ENCODE measurements at regions not wholly inside any gene's neighbourhood (a gene's known extent, or its start where the extent isn't known, plus 50 kb on each side); places are given as distances from the start of the nearest gene placed in this dataset.
"Not testable (repeated sequence)": the region's sequence is repeated elsewhere in the genome, so short reads cannot be mapped to it uniquely, and the experiment has no call there.

DNA sequence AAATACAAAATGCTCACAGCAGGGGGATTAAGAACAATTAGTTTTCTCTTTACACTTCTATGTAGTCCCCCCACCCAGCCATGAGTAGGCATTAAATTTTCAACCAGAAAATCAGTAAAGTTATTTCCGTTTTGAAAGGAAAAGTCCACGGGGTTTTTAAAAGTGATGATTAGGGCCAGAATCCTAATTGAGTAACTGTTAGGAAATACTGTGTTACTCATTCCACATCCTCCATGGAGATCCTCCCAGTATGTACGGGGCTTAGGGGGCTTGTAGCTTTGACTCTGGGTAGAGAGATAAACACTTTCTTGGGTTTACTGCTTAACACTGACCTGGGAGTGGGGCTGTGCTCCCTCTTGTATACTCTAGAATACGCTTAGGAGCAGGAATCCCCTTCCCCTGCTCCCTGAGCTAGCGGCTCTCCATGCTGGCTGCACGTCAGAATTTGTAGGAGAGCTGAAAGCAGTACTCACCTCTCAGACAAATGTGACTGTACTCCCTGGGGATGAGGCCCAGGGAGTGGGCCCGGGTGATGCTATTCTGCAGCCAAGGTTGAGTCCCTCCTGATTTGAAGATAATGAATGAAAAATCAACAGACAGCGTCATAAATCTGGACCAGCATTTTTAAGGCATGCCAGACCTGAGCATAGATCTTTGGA lies 100.5 kb downstream of the SLC4A3 start:
- no peak for DNase-seq

DNA sequence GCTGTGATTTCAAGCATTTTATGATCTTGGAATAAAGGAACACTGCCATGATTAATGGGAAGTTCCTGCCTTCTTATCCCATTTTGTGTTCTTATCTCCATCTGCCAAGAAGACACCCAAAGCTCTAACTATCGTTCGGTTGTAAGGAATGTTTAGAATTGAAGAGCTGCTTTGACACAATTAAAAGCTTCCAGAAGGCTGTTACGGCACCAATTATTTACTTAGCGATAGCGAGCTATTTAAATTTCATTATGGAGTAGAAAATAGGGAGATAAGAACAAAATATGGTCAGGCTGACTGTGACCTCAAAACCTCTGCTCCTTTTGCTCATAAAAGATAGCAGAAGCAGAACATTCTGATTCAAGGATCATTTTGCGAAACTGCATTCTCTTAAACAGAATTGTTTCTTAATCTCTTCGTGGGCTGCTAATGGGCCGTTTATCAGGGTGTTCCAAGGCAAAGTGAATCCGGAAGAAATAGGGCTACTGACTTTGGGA lies 101.6 kb downstream of the SLC4A3 start:
- no peak for DNase-seq

DNA sequence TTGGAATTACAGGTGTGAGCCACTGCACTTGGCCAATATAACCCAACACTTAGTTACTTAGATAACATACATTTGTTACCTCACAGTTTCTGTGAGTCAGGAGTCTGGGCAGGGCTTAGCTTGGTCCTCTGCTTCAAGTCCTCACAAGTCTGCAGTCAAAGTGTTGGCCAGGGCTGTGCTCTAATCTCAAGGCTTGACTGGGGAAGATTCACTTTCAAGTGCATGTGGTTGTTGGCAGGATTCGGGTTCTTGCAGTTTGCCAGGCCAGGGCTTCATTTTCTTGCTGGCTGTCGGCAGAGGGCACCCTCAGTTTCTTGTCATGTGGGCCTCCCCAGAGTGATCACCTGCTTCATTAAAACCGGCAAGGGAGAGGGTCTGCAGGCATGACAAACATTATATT lies 103.7 kb downstream of the SLC4A3 start:
- DNase-seq, result no peak

DNA sequence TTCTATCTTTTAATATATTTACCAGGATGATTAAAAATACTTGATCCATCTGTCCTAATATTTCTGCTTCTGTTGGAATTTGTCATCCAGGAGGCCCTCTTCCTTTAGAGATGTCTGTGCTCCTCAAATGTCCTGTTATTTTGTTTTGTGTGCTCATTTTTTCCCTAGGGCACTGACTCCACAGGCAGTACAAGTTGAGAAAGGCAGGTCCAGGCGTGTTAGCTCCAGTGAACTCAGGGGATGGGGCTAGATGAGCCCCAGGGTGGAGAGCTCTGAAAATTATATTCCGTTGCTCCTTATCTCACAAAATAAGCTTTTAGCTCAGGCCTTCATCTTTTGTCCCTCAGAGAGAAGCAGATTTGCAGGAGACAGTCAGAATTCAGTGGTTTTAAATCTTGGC lies 105.7 kb downstream of the SLC4A3 start:
- no peak for DNase-seq

DNA sequence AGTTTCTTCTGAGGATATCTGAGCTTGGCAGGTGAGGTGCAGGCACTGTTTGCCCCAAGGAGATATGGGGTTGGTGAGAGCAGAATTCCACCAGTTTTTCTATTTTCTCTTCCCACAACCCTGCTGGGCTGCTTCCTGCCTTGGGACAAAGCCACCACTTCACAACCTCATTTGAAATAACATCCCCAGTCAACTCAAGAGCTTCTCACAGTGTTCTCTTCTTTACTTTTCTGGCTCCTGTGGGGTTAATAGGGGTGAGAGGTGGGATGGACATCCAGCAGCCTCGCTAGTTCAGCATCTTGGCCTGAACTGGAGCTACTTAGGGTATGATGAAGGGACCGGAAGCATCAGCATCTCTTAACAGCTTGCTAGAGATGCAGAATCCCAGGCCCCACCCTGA lies 106.3 kb downstream of the SLC4A3 start:
- DNase-seq, result no peak

DNA sequence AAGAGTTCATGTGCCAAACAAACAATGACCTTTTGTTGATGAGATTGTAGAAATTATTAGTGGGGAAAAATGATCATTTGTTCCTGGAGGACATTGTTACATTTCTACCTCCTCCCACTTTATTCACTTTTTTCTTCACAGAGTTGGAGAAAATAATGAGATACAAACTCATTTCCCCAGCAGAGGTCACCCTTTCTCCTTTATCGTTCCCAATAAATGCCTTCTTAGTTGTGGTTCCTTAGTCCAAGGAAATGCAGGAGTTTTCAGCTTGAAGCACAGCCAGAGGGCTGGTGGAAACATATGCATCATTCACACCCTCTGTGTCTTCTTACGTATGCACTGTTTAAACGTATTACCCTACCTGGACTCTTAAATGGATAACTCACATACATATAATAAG lies 108.8 kb downstream of the SLC4A3 start:
- DNase-seq, result peak; percentile 13

DNA sequence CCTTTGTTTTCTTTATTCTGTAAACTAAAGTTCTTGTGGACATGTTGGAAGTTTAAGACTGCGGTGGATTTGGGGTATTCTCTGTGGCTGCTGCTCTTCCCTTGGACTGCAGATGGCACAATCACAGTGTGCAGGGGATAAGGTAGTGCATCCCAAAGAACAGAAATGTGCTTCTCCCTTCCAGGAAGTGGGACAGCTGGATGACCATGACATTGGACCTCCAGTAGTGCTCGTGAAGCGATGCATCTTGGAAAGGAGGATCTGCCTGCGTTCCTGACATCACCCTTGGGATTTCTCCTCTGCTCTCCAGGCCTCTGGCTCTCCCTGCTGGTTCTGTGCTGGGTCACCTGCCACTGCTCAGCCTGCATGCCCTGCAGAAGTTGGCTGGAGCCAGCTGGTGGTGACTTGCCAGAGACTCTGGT lies 109.9 kb downstream of the SLC4A3 start:
- DNase-seq, result no peak

DNA sequence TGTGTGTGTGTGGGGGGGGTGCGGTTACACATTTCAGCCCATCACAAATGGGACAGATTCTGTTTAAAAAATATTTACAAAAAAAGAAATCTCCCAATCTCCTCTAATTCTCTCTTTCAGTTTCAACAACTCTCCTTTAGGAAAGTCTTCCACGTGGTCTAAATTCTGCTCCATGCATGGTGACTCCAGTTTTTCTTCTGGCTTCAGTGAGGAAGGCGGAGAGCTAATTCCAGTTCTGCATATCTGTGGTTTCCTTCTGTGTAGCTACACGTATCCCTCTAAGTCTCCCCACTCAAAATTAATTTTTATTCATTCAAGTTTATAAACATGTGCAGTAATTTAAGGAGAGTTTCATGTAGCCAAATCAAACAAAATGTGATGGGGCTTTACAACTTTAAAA lies 111.6 kb downstream of the SLC4A3 start:
- no peak for DNase-seq

DNA sequence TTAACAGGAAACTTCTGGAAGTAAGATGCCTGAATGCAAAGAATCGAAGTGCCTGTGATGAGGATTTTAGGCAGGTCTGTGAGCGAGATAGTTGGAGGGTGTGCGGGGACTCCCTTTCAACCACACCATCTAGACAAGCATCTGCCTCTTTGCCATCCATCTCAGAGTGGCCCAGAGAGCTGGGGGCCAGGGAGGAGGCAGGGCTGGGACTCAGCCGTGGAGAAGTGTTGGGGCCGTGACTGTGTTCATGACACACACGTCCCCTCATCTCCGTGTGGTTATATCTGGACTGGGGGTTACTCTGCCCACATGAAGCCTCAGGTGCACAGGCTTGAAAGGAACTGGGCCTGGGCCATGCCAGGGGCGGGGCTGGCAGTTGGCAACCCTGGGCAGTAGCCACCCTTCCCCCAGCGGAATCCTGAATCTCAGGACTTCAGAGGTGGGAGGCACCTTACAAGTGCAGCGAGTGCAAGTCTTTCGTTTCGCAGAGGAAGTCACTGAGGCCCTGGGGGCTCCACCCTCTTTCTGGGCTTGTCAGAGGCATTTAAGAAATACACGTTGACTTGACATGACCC lies 112.5 kb downstream of the SLC4A3 start:
- DNase-seq, result no peak

DNA sequence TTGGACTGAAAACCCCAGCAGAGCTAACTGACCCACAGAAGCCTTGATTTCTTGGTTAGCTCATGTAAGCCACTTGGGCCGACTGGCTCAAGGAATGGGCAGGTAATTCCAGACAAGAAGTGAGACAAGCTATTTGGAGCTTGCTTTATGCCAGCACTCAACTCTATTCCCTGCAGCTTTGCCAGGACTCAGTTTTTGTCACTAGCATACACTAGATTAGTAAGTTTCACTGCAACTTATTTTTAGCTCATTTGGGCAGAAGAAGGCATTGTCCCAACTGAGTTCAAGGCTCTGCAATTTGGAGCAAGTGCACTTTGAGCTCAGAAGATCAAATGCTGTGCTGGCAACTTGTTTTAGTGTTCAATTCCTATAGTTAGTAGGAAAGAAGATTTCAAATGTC lies 116.1 kb downstream of the SLC4A3 start:
- no peak for DNase-seq

DNA sequence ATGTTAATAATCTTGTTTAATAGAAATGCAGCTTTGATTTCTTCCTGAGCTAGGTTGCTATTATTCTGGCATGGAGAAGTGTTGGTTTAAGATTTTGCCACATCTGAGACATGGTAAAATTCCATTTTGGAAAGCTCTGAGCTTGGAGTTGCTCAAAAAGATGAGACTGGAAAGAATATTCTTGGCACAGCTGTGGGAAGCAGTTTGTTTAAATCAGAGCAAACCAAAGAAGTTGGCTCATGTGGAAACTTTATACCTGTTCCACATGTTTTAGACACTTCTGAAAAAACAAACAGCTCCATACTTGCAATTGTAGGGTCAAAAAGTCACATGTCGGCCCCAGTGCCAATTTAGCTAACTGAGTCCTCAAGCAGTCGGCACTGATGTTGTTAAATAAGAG lies 116.6 kb downstream of the SLC4A3 start:
- DNase-seq, result no peak

DNA sequence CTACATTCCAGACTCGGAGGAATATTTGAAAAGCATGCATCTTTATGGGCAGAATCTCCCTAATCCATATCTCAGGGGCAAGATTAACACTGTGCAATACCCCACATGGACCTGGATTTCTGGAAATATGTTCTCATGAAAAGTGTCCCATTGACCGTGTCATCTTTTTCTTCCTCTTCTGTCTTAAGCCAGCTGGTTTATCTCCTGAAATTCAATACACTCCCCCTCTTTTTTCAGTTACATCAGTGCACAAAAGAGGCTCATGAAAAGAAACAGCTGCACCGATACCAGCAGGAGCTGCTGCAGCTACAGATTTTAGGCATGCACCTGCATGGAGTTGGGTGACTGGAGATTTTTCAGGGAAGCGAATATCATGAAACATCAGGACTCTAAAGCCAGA lies 117.2 kb downstream of the SLC4A3 start:
- DNase-seq, result no peak

DNA sequence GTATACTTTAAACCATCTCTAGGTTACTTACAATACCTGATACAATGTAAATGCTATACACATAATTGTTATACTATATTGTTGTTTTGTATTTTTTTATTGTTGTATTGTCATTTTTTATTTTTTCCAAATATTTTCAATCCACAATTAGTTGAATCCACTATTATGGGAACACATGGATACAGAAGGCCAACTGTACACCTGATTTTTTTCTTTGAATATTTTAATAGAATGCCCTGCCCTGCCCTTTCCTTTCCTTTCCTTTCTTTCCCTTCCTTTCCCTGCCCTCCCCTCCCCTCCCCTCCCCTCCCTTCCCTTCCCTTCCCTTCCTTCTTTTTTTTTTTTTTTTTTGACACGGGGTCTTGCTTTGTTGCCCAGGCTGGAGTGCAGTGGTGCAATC lies 120.2 kb downstream of the SLC4A3 start:
- no peak for DNase-seq

DNA sequence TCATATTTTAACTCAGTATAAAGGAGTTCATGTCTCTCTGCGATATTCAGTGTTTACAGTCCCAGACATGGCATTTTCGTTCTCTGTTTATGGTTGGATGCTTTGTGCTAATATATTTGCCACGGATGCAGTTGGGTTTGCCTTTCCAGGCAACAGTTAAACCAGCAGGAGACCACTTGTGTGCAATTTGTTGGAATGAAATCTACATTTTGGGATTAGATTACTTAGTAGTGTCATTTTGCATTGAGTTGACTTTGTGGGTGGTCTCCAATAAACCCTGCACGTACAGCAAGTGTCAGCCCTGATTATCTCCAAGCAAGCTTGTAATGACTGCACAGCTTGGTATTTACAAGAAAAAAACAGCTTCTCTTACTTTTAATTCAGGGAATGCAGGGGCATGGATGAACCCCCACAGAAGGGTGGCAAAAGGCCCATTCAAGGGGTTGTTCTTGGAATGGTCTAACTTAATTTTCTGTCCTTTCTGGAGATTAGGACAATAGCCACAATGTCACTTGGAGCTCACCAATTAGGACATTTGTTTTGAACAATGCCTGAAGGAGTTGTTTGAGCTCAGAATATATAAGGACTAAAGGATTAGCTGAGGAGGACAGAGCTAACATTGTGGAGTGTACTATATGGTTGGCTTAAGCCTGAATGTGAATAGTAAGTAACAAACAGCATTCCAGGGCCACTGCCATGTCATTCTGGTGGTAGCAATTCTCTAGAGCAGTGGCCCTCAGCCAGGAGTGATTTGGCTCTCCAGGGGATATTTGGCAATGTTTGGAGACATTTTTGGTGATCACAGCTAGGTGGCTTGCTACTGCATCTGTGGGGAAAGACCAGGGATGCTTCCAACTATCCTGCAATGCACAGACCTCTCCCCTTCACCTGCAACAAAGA lies 121.5 kb downstream of the SLC4A3 start:
- DNase-seq, result no peak

DNA sequence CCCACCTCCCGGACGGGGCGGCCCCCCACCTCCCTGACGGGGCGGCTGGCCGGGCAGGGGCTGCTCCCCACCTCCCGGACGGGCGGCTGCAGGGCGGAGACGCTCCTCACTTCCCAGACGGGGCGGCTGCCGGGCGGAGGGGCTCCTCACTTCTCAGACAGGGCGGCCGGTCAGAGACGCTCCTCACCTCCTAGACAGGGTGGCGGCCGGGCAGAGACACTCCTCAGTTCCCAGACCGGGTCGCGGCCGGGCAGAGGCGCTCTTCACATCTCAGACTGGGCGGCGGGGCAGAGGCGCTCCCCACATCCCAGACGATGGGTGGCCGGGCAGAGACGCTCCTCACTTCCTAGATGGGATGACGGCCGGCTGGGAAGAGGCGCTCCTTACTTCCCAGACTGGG lies 123.7 kb downstream of the SLC4A3 start:
- DNase-seq, result not testable (repeated sequence)

DNA sequence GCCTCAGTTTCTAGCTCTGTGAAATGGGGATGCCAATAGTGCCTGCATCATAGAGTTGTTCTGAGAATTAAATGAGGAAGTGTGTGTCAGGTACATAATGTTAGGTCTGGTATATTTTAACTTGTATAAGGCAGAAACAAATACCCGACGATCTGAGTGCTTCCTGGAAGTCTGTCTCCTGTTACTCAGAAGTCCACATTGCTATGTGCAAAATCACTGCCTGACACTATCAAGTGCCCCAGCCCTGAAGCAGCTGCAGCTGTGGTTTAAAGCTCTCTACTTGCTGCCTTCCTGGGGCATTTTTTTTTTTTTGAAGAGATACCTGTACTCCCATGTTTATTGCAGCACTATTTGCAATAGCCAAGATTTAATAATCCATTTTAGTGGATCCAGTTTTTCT lies 125.3 kb downstream of the SLC4A3 start:
- DNase-seq, result no peak

DNA sequence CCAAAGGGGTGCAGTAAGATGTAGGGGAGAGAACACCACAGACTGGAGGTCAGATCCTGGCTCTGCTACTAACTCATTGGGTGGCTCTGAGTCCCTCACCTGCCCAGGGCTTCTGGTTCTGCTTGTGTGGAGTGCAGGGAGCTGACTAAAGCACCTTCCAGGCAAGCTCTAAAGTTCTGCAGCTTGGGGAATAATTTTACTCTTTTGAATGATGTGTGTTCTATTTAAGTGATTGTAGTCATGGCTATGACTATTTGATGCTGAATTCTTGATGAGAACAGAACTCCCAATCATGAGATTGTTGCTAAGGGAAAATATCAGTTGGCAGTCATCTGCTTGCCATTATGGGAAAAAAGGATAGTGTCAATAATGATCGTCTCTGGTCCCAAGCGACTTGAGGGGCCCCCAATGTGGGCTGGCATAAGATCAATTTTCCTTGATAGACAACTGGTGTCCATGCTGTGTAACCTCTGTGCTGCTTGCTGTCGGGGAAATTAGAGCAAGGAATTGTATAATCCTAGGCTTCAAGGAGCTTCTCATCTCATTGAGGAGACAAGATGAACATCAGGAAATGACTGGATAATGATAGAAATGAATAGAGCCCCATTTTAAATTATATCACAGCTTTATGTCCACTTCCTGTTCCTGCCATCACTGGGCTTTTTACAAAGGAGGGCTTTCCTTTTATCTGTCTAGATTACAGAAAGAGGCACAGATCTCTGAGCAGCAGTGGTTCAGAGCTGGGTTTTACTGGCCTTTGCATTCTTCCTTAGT lies 131.7 kb downstream of the SLC4A3 start:
- no peak for DNase-seq

DNA sequence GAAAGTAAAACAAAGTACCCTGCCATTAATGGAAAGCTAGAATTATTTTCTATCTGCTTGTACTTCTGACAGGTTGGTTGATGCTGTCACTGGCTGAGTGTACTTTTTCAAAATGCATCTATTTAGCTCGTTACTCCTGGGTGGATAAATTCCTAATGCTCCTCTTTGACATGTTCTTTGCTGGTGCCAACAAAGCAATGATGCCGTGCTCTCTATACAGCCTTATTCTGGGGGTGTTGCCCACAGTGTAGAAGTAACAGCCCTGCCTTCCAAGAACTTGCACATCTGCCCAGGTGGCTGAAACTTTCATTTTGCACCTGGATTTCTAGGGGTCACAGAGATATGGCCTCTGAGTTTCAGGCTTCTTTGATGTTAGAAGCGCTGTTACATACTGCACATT lies 132.4 kb downstream of the SLC4A3 start:
- DNase-seq, result no peak

DNA sequence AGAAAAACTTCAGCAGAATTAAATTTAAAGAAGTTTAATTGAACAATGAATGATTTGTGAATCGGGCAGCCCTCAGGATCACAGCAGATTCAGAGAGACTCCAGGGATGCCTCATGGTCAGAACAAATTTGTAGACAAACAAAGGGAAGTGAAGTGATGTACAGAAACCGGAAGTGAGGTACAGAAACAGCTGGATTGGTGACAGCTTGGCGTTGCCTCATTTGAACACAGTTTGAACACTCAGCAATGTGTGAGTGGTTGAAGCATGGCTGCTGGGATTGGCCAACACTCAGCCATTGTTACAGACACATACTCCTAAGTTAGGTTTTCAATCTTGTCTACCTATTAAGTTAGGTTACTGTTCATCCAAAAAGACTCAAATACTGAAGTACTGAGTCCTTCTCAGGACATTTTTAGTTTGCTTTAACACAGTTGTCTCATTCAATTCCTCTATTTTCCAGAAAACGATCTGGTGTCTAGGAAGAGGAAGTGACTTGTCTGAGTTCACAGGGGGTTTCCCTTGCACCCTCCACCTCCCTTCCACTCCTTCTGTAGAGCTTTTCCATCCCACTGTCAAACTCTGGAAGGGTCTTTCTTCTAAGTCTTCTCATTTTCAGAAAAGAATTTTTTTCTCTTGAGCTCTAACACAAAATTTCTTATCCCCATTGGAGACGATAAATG lies 137.9 kb downstream of the SLC4A3 start:
- DNase-seq, result no peak

DNA sequence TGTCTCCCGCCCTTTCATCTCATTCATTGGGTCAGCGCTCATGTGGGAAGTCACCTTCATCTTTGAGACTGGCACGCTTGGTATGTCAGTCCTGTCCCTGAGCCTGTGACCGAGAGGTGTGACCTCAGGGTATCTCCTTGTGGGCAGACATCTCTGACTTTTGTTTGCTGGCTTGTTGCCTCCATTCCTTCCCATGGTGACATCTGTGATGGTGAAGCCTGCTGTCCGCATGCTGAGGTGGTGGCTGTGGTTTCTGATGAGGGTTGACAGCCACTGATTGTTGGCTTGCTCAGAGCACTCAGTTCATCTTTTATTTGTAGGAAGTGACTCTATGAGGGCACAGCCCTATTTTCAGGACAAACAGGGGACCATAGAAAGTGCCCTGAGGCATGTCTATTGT lies 139.2 kb downstream of the SLC4A3 start:
- DNase-seq, result no peak

DNA sequence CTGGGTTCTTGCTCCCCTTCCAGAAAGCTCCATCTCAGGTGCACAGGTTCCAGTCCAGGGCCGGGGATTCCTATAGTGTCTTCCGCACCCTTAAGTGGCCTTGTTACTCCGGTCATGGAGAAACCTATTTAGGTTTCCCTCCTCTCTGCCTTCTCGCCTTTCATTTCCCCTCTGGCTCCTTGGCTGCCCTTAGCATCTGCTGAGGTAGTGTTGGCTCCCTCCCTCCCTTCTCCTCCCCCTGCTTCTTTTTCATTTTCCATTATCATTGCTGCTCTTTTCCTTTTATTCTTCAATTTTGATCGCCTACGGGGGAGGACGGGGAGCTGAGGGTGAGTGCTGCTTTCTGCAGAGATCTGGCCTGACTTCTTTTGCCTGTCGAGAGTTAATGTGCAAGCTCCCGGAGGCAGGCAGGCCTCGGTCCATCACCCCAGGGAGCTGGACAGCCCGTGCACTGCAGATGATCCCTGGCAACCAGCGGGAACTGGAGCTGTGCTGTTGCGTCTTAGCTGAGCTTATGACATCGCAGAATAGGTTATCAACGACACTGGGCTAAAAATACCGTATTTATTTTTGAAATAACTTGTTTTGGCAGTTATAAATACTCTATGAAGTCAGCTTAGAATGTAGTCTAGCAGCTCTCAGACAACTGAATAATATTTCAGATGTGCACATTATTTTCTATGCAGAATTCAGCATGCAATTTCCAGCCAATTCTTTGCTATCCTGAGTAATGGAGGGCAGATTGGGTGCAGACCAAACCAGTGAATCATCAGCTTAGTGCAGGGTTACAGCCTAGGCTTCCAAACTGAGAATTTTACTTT lies 141.9 kb downstream of the SLC4A3 start:
- no peak for DNase-seq

Measured in NCI-H2107 (cell line).